NCI-H345 treated with DMSO at 0.1 percent for 48 hours (cell line): ENCODE measurements at regions not wholly inside any gene's neighbourhood (a gene's known extent, or its start where the extent isn't known, plus 50 kb on each side); places are given as distances from the start of the nearest gene placed in this dataset.
A peak's percentile ranks its signal among the peaks of the same experiment; 100 is the strongest.

Source experiments
- DNase-seq: peaks from one replicate; lab custom pipeline; 2025; ENCODE audit not compliant: unreplicated experiment; lab: John Stamatoyannopoulos, UW

GRCh38 chr14:96727073-96727472, 70.1 kb upstream of the VRK1 start:
- no peak for DNase-seq

- DNase-seq: no peak
Observed at GRCh38 chr14:96727491-96727890, 69.7 kb upstream of the VRK1 start.

- DNase-seq: no peak
Observed at GRCh38 chr14:96727980-96728717, 69.0 kb upstream of the VRK1 start.

GRCh38 chr14:96729889-96730288, 67.3 kb upstream of the VRK1 start:
- DNase-seq: no peak

- no peak for DNase-seq
Observed at GRCh38 chr14:96730386-96730785, 66.8 kb upstream of the VRK1 start.

- DNase-seq: no peak
Observed at GRCh38 chr14:96734076-96734622, 63.0 kb upstream of the VRK1 start.

- peak; percentile 45 for DNase-seq
Observed at GRCh38 chr14:96735526-96735925, 61.7 kb upstream of the VRK1 start.

GRCh38 chr14:96736439-96736838, 60.7 kb upstream of the VRK1 start:
- no peak for DNase-seq

GRCh38 chr14:96737881-96738280, 59.3 kb upstream of the VRK1 start:
- DNase-seq: no peak

- peak; percentile 19 for DNase-seq
Observed at GRCh38 chr14:96739200-96739910, 57.8 kb upstream of the VRK1 start.

- DNase-seq: peak; percentile 66
Observed at GRCh38 chr14:96741151-96741977, 55.8 kb upstream of the VRK1 start.

- no peak for DNase-seq
Observed at GRCh38 chr14:96744262-96744661, 52.9 kb upstream of the VRK1 start.

GRCh38 chr14:96745500-96746051, 51.6 kb upstream of the VRK1 start:
- no peak for DNase-seq

GRCh38 chr14:96746101-96746500, 51.1 kb upstream of the VRK1 start:
- no peak for DNase-seq

GRCh38 chr14:96747006-96747405, 50.2 kb upstream of the VRK1 start:
- no peak for DNase-seq
